Jurkat, Clone E6-1 (cell line): ENCODE measurements at regions not wholly inside any gene's neighbourhood (a gene's known extent, or its start where the extent isn't known, plus 50 kb on each side); places are given as distances from the start of the nearest gene placed in this dataset.

Experiments
- DNase-seq: peaks from one replicate; pipeline ENCODE4 v3.0.0-alpha.2; 2011; ENCODE audit warnings: low read depth, low spot score
- H3K4me3 ChIP-seq: 2 replicates; pipeline ENCODE4 v1.5.1; 2011; ENCODE audit warnings: mild to moderate bottlenecking, low read length, control low read depth, moderate library complexity

GRCh38 chr14:61992926-61993325 lies 230.7 kb downstream of the SNAPC1 start:
- H3K4me3 ChIP-seq = no peak overlapping the region
- DNase-seq = no peak

DNA sequence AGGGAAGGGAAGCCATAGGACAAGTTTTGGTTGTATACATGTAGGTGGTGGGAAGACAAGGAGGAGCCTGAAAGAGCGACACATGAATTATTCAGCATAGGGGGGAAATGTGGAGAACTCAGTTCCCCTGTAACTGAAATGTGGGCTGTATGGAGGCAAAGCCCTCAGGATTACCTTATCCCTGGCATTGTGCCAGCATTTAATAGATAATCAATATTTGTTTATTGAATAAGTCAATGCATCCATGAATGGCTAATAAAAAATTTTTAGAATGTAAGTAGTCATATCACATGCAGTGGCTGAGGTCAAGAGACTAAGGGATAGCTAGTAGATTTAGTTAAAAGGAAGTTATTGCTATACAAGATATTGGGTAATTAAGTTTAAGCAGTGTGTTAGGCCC lies 232.4 kb downstream of the SNAPC1 start:
- no peak overlapping the region for H3K4me3 ChIP-seq
- no peak for DNase-seq

- H3K4me3 ChIP-seq = no peak overlapping the region
- no peak for DNase-seq
Observed at GRCh38 chr14:61996753-61997152, 234.5 kb downstream of the SNAPC1 start.

GRCh38 chr14:61997161-61997560 lies 234.9 kb downstream of the SNAPC1 start:
- DNase-seq = no peak
- no peak overlapping the region for H3K4me3 ChIP-seq

GRCh38 chr14:62001963-62002362 lies 239.7 kb downstream of the SNAPC1 start:
- no peak for DNase-seq
- no peak overlapping the region for H3K4me3 ChIP-seq

- no peak overlapping the region for H3K4me3 ChIP-seq
- DNase-seq = no peak
Observed at GRCh38 chr14:62002642-62003041, 240.4 kb downstream of the SNAPC1 start.

DNA sequence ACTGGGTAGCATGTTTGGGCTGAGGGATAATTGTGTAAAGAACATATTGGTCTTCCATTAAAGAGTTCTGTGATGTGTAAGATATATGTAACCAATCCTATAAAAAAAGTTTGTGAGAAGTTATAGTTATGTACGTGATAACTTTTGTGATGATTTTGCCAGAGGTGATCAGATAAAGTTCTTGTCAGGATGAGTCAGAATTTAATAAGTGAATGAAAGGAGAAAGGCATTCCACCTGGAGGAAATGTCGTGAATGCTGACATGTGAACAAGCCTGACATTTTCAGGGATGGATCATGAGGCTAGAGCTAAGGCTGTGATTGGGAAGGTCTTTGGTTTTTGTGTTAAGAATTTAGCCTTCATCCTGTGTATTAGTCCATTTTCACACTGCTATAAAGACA lies 241.5 kb downstream of the SNAPC1 start:
- H3K4me3 ChIP-seq = no peak overlapping the region
- DNase-seq = no peak

DNA sequence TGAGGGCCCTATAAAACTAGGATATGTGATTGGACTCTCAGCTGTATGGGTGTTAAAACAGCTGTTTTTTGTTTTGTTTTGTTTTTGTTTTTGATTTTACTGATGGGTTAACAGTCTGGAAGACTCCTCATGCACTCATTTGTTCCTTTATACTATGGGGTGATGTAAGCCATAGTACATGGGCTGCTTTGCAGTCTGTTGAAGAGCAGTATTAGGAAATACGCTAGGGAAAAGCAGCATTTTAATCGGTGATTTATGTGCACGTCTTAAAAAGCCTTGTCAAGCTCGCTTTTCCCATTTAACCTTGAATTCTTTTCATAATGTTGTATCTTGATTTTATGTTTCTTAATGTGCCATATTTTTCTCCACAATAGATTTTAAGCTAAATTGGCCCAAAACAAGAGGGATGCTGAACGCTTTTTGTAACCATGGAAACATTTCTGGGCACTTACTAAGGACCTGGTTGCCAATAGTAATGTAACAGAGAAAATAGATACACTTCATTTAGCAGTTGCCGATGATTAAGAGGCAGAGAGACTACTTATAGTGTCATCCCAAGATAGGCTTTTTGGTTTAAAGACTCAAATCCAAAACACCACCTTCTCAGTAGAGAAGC lies 244.0 kb downstream of the SNAPC1 start:
- H3K4me3 ChIP-seq = no peak overlapping the region
- DNase-seq = no peak

GRCh38 chr14:62015243-62015642 lies 253.0 kb downstream of the SNAPC1 start:
- H3K4me3 ChIP-seq = no peak overlapping the region
- no peak for DNase-seq

GRCh38 chr14:62015945-62016344 lies 253.7 kb downstream of the SNAPC1 start:
- DNase-seq = no peak
- H3K4me3 ChIP-seq = no peak overlapping the region

- DNase-seq = no peak
- H3K4me3 ChIP-seq = no peak overlapping the region
Observed at GRCh38 chr14:62017651-62018230, 255.5 kb downstream of the SNAPC1 start.

GRCh38 chr14:62018606-62019005 lies 256.4 kb downstream of the SNAPC1 start:
- DNase-seq = no peak
- H3K4me3 ChIP-seq = no peak overlapping the region

DNA sequence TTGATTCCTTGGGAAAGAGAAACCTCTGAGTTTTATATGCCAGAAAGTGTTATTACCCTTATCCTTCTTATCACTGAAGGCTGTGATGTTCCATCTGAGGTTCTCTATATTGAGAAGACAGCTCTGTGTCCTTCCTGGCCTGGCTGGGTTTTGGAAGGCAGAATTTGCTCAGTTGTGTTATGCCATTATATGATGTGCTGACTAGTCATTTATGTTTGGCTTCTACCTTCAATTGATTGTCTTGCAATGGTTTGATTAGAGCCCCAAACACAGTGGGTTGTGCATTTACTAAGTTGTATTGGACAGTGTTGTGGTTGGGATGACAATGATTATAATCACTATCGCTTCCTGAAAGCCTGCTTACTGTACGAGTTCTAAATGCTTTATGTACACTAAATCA lies 265.7 kb downstream of the SNAPC1 start:
- DNase-seq = no peak
- H3K4me3 ChIP-seq = no peak overlapping the region

- H3K4me3 ChIP-seq = no peak overlapping the region
- no peak for DNase-seq
Observed at GRCh38 chr14:62029569-62029924, 267.3 kb downstream of the SNAPC1 start.

- no peak for DNase-seq
- H3K4me3 ChIP-seq = no peak overlapping the region
Observed at GRCh38 chr14:62030387-62030786, 268.2 kb downstream of the SNAPC1 start.

GRCh38 chr14:62031504-62031903 lies 269.3 kb downstream of the SNAPC1 start:
- DNase-seq = no peak
- no peak overlapping the region for H3K4me3 ChIP-seq

DNA sequence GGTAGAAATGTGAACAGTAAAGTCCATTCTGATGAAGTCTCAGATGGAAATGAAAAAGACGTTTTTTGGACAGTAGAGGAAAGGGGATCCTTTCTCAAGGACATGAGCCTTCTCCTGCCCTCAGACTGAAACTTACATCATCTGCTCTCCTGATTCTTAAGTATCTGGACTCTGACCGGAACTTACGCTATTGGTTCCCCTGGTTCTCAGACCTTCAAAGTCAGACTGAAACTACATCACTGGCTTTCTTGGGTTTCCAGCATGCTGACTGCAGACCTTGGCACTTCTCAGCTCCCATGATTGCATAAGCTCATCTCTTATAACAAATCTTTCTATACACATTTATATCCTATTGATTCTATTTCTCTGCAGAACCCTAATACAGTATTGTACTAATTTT lies 291.0 kb downstream of the SNAPC1 start:
- H3K4me3 ChIP-seq = no peak overlapping the region
- no peak for DNase-seq

DNA sequence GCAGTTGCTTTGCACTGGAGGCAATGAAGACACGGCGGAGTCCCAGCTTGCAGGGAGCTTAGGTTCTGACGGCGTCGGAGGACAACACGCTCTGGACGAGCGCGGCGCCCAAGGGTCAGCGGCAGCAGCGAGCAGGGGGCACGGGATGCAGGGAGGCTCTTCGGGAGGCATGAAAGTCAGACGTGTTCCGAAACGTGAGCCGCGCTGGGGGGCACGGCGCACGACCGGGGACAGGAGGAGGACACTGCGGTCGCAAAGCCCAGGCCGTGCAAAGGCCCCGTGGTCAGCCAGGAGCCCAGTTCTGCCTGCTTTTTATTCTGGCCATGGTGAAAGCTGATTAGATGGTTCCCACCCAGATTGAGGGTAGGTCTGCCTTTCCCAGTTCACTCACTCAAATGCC lies 294.6 kb downstream of the SNAPC1 start:
- DNase-seq = no peak

DNA sequence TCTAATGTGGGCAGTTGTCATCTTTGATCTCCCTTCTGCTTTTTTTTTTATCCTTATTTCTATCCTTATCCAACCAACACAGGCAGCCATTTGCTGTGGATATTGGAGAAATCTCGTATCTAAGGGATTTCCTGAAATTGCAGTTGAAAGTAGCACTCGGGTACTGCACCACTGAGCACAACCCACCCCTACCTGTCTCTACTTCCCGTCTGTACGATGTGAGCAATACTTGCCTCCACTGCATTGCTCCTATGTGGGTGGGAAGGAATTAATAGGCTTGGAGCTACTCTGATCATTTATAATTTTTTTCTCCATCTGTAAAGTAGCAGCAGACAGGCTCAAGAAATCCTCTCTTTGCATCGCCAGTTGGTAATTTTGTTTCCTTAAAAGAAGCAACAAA lies 300.4 kb downstream of the SNAPC1 start:
- DNase-seq = no peak
- no peak overlapping the region for H3K4me3 ChIP-seq

More for the DNA sequence above, 294.6 kb downstream of the SNAPC1 start:
- H3K4me3 ChIP-seq = no peak overlapping the region

- DNase-seq = no peak
- no peak overlapping the region for H3K4me3 ChIP-seq
Observed at GRCh38 chr14:62064751-62065323, 302.6 kb downstream of the SNAPC1 start.

- no peak for DNase-seq
- no peak overlapping the region for H3K4me3 ChIP-seq
Observed at GRCh38 chr14:62066304-62066703, 304.1 kb downstream of the SNAPC1 start.
